ENCODE measurements at regions not wholly inside any gene's neighbourhood (a gene's known extent, or its start where the extent isn't known, plus 50 kb on each side); places are given as distances from the start of the nearest gene placed in this dataset.

GRCh38 chr11:122365610-122366360, 249.8 kb upstream of the BLID start (continued):
- no peak for TF ChIP-seq CEBPB (IDR thresholded peaks at IDR 0.05; ENCODE audit: low read depth, low read length)

All from H1 (cell line).